ENCODE measurements at regions not wholly inside any gene's neighbourhood (a gene's known extent, or its start where the extent isn't known, plus 50 kb on each side); places are given as distances from the start of the nearest gene placed in this dataset.

GRCh38 chr4:175444512-175444911, 367.6 kb downstream of the GPM6A start:
- TF ChIP-seq, protein P1, sequence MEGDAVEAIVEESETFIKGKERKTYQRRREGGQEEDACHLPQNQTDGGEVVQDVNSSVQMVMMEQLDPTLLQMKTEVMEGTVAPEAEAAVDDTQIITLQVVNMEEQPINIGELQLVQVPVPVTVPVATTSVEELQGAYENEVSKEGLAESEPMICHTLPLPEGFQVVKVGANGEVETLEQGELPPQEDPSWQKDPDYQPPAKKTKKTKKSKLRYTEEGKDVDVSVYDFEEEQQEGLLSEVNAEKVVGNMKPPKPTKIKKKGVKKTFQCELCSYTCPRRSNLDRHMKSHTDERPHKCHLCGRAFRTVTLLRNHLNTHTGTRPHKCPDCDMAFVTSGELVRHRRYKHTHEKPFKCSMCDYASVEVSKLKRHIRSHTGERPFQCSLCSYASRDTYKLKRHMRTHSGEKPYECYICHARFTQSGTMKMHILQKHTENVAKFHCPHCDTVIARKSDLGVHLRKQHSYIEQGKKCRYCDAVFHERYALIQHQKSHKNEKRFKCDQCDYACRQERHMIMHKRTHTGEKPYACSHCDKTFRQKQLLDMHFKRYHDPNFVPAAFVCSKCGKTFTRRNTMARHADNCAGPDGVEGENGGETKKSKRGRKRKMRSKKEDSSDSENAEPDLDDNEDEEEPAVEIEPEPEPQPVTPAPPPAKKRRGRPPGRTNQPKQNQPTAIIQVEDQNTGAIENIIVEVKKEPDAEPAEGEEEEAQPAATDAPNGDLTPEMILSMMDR (conservative IDR thresholded peaks at IDR 0.05; ENCODE audit: low read depth, low read length), result no peak
- TF ChIP-seq EZH2 (IDR thresholded peaks at IDR 0.05; ENCODE audit: borderline replicate concordance, low read depth, low read length, poor library complexity, severe bottlenecking), result no peak
